Lower lobe of right lung (tissue), 2 donors: ENCODE measurements at regions not wholly inside any gene's neighbourhood (a gene's known extent, or its start where the extent isn't known, plus 50 kb on each side); places are given as distances from the start of the nearest gene placed in this dataset.
"Not testable (repeated sequence)": the region's sequence is repeated elsewhere in the genome, so short reads cannot be mapped to it uniquely, and the experiment has no call there.

ENCODE experiments used
- ATAC-seq, 2 donors: fragments of 200-7000 bp; cut with Tn5 transposase; one replicate each; pipeline ENCODE4 v1.9.1; 2020 to 2022; ENCODE audit warnings: mild to moderate bottlenecking in 2 of 2, moderate library complexity in 2 of 2
- DNase-seq: peaks from one replicate; pipeline ENCODE4 v3.0.0-alpha.2; 2020
- H3K27ac ChIP-seq: fragments of 200-600 bp; one replicate; pipeline ENCODE4 v1.8.0; 2022
- H3K27me3 ChIP-seq: fragments of 200-600 bp; one replicate; pipeline ENCODE4 v1.8.0; 2022; ENCODE audit warnings: low read depth
- H3K36me3 ChIP-seq: fragments of 200-600 bp; one replicate; pipeline ENCODE4 v1.8.0; 2022; ENCODE audit warnings: mild to moderate bottlenecking
- H3K4me1 ChIP-seq: fragments of 200-600 bp; one replicate; pipeline ENCODE4 v1.8.0; 2022
- H3K4me3 ChIP-seq: fragments of 200-600 bp; one replicate; pipeline ENCODE4 v1.8.0; 2022; ENCODE audit warnings: mild to moderate bottlenecking
- H3K9me3 ChIP-seq: fragments of 200-600 bp; one replicate; pipeline ENCODE4 v1.8.0; 2022
- CTCF ChIP-seq: fragments of 200-600 bp; IDR thresholded peaks from one replicate; pipeline ENCODE4 v1.8.0; 2022; ENCODE audit warnings: antibody characterized with exemption, mild to moderate bottlenecking
- intact Hi-C: fragments of 100-400 bp; cut with DNase I; formaldehyde crosslinking; loops from one replicate; pipeline ENCODE4 v1.11.0; 2022
- donor health status: DM: no; HTN: yes; CAD: no; lungs with severe emphysema.

GRCh38 chr6:55052846-55053245 is 121.5 kb upstream of the HCRTR2 start:
- ATAC-seq = no peak
- intact Hi-C loops = no loop called here
- no peak for TF ChIP-seq CTCF
- H3K36me3 ChIP-seq = no peaks in the 10 kb centered on the region
- no peak overlapping the region for H3K27ac ChIP-seq
- H3K4me3 ChIP-seq = no peak overlapping the region
- no peaks in the 10 kb centered on the region for H3K4me1 ChIP-seq
- no peak for DNase-seq
- no peaks in the 10 kb centered on the region for H3K27me3 ChIP-seq
- no peaks in the 10 kb centered on the region for H3K9me3 ChIP-seq

- no peak overlapping the region for H3K27ac ChIP-seq
- H3K4me3 ChIP-seq = no peak overlapping the region
- H3K36me3 ChIP-seq = no peaks in the 10 kb centered on the region
- no peak for TF ChIP-seq CTCF
- intact Hi-C loops = no loop called here
- H3K4me1 ChIP-seq = no peaks in the 10 kb centered on the region
- H3K27me3 ChIP-seq = no peaks in the 10 kb centered on the region
- ATAC-seq (no peak), DNase-seq (no peak)
- peaks cover 6% of the 10 kb centered on the region for H3K9me3 ChIP-seq
These were observed 115.6 kb upstream of the HCRTR2 start for GRCh38 chr6:55058682-55059081.

- peaks cover 6% of the 10 kb centered on the region for H3K9me3 ChIP-seq
- no peak overlapping the region for H3K27ac ChIP-seq
- H3K27me3 ChIP-seq = no peaks in the 10 kb centered on the region
- DNase-seq = no peak
- intact Hi-C loops = no loop called here
- no peaks in the 10 kb centered on the region for H3K36me3 ChIP-seq
- ATAC-seq = no peak
- H3K4me1 ChIP-seq = no peaks in the 10 kb centered on the region
- H3K4me3 ChIP-seq = no peak overlapping the region
- no peak for TF ChIP-seq CTCF
These were observed 109.4 kb upstream of the HCRTR2 start for GRCh38 chr6:55064711-55065420.

- peak; percentile 52 for TF ChIP-seq CTCF
- ATAC-seq (no peak), DNase-seq (no peak)
- Histone ChIP-seq H3K27ac (no peak overlapping the region), H3K4me1 (no peaks in the 10 kb centered on the region), H3K36me3 (no peaks in the 10 kb centered on the region), H3K9me3 (no peaks in the 10 kb centered on the region), H3K4me3 (no peak overlapping the region), H3K27me3 (no peaks in the 10 kb centered on the region)
- intact Hi-C loops = no loop called here
These were observed 105.1 kb upstream of the HCRTR2 start for GRCh38 chr6:55069132-55069781.

- no peak overlapping the region for H3K4me3 ChIP-seq
- no peak overlapping the region for H3K27ac ChIP-seq
- no peak for ATAC-seq
- no peaks in the 10 kb centered on the region for H3K27me3 ChIP-seq
- DNase-seq = no peak
- H3K36me3 ChIP-seq = no peaks in the 10 kb centered on the region
- no peaks in the 10 kb centered on the region for H3K4me1 ChIP-seq
- intact Hi-C loops = no loop called here
- TF ChIP-seq CTCF = no peak
- no peaks in the 10 kb centered on the region for H3K9me3 ChIP-seq
These were observed 92.3 kb upstream of the HCRTR2 start for GRCh38 chr6:55082021-55082420.

GRCh38 chr6:55088011-55088410 is 86.3 kb upstream of the HCRTR2 start:
- ATAC-seq, H3K27ac ChIP-seq, intact Hi-C loops, DNase-seq, H3K4me3 ChIP-seq, H3K4me1 ChIP-seq, H3K36me3 ChIP-seq, H3K27me3 ChIP-seq, H3K9me3 ChIP-seq: not testable (repeated sequence)
